ENCODE measurements at regions not wholly inside any gene's neighbourhood (a gene's known extent, or its start where the extent isn't known, plus 50 kb on each side); places are given as distances from the start of the nearest gene placed in this dataset.
A peak's percentile ranks its signal among the peaks of the same experiment; 100 is the strongest.

DNA sequence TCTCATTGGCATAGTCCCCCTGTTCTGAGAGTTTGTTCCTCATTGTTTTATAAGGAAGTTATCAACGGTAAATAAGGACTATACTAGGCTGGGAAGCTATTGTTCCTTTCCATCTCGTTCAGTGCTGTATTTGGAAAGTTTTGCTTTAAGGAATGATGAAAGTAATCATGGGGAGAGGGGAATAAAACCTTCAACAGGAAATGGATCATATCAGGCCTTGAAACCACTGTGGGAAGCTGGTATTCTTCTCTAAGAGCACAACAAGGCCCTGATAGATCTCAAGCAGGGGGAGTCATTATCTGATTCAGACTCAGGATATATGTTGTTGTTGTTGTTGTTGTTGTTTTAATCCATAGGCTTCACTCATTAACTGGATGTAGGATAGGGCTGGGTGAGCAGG, 474.5 kb downstream of the ENC1 start:
- no peak for FAIRE-seq
- no peaks in the 10 kb centered on the region for H3K27me3 ChIP-seq (ENCODE audit: control insufficient read depth, insufficient read depth, low read length)
- peak; percentile 11 for DNase-seq (ENCODE audit: low read depth)
- H3K36me3 ChIP-seq (ENCODE audit: control insufficient read depth, insufficient read depth, low read length): no peaks in the 10 kb centered on the region
- H3K4me3 ChIP-seq (ENCODE audit: low read depth, low read length): no peak overlapping the region
- TF ChIP-seq, protein P1, sequence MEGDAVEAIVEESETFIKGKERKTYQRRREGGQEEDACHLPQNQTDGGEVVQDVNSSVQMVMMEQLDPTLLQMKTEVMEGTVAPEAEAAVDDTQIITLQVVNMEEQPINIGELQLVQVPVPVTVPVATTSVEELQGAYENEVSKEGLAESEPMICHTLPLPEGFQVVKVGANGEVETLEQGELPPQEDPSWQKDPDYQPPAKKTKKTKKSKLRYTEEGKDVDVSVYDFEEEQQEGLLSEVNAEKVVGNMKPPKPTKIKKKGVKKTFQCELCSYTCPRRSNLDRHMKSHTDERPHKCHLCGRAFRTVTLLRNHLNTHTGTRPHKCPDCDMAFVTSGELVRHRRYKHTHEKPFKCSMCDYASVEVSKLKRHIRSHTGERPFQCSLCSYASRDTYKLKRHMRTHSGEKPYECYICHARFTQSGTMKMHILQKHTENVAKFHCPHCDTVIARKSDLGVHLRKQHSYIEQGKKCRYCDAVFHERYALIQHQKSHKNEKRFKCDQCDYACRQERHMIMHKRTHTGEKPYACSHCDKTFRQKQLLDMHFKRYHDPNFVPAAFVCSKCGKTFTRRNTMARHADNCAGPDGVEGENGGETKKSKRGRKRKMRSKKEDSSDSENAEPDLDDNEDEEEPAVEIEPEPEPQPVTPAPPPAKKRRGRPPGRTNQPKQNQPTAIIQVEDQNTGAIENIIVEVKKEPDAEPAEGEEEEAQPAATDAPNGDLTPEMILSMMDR (IDR thresholded peaks at IDR 0.05; ENCODE audit: insufficient read depth, low read length, severe bottlenecking): no peak

DNA sequence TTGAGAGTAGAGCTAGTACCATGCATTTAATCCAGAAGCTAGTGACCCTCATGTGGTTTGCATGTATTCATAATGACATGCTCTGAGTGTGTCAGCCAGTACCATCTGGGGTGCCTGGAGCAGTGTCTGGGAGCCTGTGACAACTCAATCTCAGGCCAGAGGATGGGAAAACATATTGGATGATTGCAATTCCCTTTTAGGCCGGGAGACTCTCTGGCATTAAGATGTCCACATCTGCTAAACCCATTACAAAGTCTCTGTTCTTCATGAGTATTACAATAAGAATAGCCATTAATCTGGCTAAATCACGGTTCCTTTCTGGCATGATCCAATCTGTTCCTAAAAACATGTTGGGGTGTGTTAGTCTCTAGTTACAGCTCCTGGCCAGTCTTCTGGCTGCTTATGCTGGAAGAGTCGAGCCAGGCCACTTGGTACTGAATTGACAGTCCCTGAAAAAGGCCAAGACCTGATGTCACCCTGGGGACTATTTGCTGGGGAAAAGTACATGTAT, 475.7 kb downstream of the ENC1 start:
- TF ChIP-seq, protein P1 (IDR thresholded peaks at IDR 0.05; ENCODE audit: insufficient read depth, low read length, severe bottlenecking): no peak
- Histone ChIP-seq H3K36me3 (ENCODE audit: control insufficient read depth, insufficient read depth, low read length) (no peaks in the 10 kb centered on the region), H3K4me3 (ENCODE audit: low read depth, low read length) (no peak overlapping the region), H3K27me3 (ENCODE audit: control insufficient read depth, insufficient read depth, low read length) (no peaks in the 10 kb centered on the region)
- FAIRE-seq (no peak), DNase-seq (ENCODE audit: low read depth) (no peak)

- FAIRE-seq (no peak), DNase-seq (ENCODE audit: low read depth) (no peak)
- no peak overlapping the region for H3K4me3 ChIP-seq (ENCODE audit: low read depth, low read length)
- TF ChIP-seq, protein P1 (IDR thresholded peaks at IDR 0.05; ENCODE audit: insufficient read depth, low read length, severe bottlenecking): no peak
- H3K36me3 ChIP-seq (ENCODE audit: control insufficient read depth, insufficient read depth, low read length): no peaks in the 10 kb centered on the region
- H3K27me3 ChIP-seq (ENCODE audit: control insufficient read depth, insufficient read depth, low read length): no peaks in the 10 kb centered on the region
Measured at GRCh38 chr5:74162524-74162923, 478.0 kb downstream of the ENC1 start.

GRCh38 chr5:74161170-74161569, 479.4 kb downstream of the ENC1 start:
- TF ChIP-seq, protein P1 (IDR thresholded peaks at IDR 0.05; ENCODE audit: insufficient read depth, low read length, severe bottlenecking): no peak
- H3K4me3 ChIP-seq (ENCODE audit: low read depth, low read length): no peak overlapping the region
- FAIRE-seq (no peak), DNase-seq (ENCODE audit: low read depth) (no peak)
- H3K27me3 ChIP-seq (ENCODE audit: control insufficient read depth, insufficient read depth, low read length): no peaks in the 10 kb centered on the region
- H3K36me3 ChIP-seq (ENCODE audit: control insufficient read depth, insufficient read depth, low read length): no peaks in the 10 kb centered on the region

DNA sequence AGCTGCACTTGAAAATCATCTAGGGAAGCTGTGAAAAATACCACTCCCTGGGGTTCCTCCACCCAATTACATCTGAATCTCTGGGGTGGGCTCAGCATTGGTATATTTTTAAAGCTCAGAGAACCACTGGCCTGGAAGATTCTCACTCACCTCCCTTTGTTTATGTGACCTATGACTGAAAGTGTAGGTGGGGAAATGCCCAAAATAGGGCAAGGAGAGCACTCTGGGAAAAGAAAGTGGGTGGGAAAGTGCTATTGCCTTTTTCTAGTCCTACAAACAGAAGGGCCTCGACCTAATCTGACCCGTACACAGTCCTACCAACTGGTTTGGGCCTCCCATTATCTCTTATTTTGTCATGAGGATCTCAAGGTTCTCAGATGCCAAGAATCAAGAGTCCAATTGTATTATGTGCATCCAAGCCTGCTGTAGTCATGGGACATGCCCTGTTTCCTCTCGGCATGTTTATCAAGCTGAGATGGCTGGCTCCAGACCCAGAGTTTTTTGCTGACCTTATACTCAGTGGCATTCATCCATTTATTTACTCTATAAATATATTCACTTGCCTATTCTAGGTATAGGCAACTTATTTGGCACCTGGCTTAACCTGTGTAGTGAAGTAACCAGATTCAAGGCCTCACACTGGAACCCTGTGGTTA, 483.7 kb downstream of the ENC1 start:
- Histone ChIP-seq H3K4me3 (ENCODE audit: low read depth, low read length) (no peak overlapping the region), H3K27me3 (ENCODE audit: control insufficient read depth, insufficient read depth, low read length) (no peaks in the 10 kb centered on the region), H3K36me3 (ENCODE audit: control insufficient read depth, insufficient read depth, low read length) (no peaks in the 10 kb centered on the region)
- no peak for FAIRE-seq
- TF ChIP-seq, protein P1 (IDR thresholded peaks at IDR 0.05; ENCODE audit: insufficient read depth, low read length, severe bottlenecking): no peak
- no peak for DNase-seq (ENCODE audit: low read depth)

DNA sequence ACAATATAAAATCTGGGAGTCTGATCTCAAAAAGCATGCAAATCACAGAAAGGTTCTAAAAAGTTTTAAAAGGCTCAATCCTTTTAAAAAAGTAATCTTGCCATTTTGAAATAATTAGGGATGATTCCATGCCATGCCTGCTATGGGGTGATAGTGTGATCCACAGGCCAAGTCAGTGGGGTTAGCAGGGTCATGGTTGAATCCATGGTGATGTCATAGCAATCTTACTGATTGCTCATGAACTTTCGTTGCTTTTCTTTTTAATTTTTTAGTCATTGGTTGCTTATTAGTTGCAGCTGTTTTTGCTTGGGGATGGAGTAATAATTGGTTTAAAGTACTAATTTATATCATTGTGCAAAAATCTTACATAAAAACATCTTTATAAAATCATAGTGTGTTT, 485.0 kb downstream of the ENC1 start:
- FAIRE-seq: no peak
- Histone ChIP-seq H3K4me3 (ENCODE audit: low read depth, low read length) (no peak overlapping the region), H3K27me3 (ENCODE audit: control insufficient read depth, insufficient read depth, low read length) (no peaks in the 10 kb centered on the region), H3K36me3 (ENCODE audit: control insufficient read depth, insufficient read depth, low read length) (no peaks in the 10 kb centered on the region)
- TF ChIP-seq, protein P1 (IDR thresholded peaks at IDR 0.05; ENCODE audit: insufficient read depth, low read length, severe bottlenecking): no peak
- no peak for DNase-seq (ENCODE audit: low read depth)

All from bronchial epithelial cell (primary cell).